Body of pancreas (tissue), 4 donors: ENCODE measurements at regions not wholly inside any gene's neighbourhood (a gene's known extent, or its start where the extent isn't known, plus 50 kb on each side); places are given as distances from the start of the nearest gene placed in this dataset.

Source experiments
- ATAC-seq: fragments of 150-250 bp; one replicate; pipeline ENCODE4 v1.9.1; 2016
- DNase-seq, 4 donors: peaks; one replicate each; pipeline ENCODE4 v3.0.0-alpha.2; 2019
- H3K27ac ChIP-seq, 4 donors: fragments of 200-600 bp; sonication (generic); 1 replicate in 3 of 4; 2 replicates in 1 of 4; pipeline versions ENCODE4 v1.5.1 to v1.6.1; 2016 to 2019; ENCODE audit warnings: mild to moderate bottlenecking in 1 of 4, mixed read lengths in 1 of 4, moderate library complexity in 1 of 4
- H3K27me3 ChIP-seq, 2 donors: fragments of 200-600 bp; sonication (generic); one replicate each; pipeline ENCODE4 v1.6.0; 2016; ENCODE audit warnings: mild to moderate bottlenecking in 1 of 2
- H3K36me3 ChIP-seq, 2 donors: fragments of 200-600 bp; sonication (generic); replicated peaks in 1 of 2; 2 replicates each; pipeline ENCODE4 v1.5.1; 2016; ENCODE audit warnings: low read depth in 2 of 2; ENCODE audit not compliant: insufficient read depth in 1 of 2
- H3K4me1 ChIP-seq: fragments of 200-600 bp; sonication (generic); one replicate; pipeline ENCODE4 v1.6.0; 2016
- H3K4me3 ChIP-seq, 2 donors: fragments of 200-600 bp; sonication (generic); 1 replicate in 1 of 2; 2 replicates in 1 of 2; pipeline ENCODE4 v1.5.1; 2016 to 2019
- H3K9me3 ChIP-seq, 3 donors: fragments of 200-600 bp; sonication (generic); 1 replicate in 2 of 3; 2 replicates in 1 of 3; pipeline ENCODE4 v1.5.1; 2016
- POLR2A ChIP-seq, 3 donors: fragments of 450-650 bp; IDR thresholded peaks; one replicate each; pipeline ENCODE4 v1.6.1; 2016; ENCODE audit warnings: antibody characterized with exemption in 3 of 3, mild to moderate bottlenecking in 2 of 3
- WGBS, 2 donors: methylation state at CpG; one replicate each; pipeline ENCODE4 v1.1.5; 2017; 5-methylcytosine and 5-hydroxymethylcytosine counted together
- intact Hi-C: fragments of 100-400 bp; cut with DNase I; formaldehyde crosslinking; loops from one replicate; pipeline ENCODE4 v1.15.1; 2023
- TF ChIP-seq, protein P1 (sequence below), 7 experiments: fragments of 450-650 bp in 4 of 7; fragments of 200-600 bp in 3 of 7; sonication (generic) in 3 of 7; IDR thresholded peaks; one replicate each; pipeline ENCODE4 v1.5.1; 2016 to 2019; ENCODE audit warnings: antibody characterized with exemption in 7 of 7

DNA sequence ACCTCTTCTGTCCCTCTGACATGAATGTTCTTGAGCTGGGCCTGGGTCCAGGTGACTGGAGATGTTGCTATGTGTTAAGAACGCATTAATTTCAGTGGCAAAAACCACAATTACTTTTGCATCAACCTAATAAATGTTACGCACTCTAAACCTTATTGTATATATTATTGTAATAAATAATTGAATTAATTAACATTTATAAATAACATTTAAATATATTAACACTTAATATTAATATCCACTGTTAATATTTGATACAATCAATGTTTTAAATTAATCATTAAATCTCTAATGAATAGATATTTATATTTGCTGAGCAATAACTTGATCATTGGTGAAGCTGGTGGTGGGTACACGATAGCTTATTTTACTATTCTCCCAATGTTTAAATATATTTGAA, 97.4 kb downstream of the KCNF1 start:
- H3K27ac ChIP-seq = no peak overlapping the region
- intact Hi-C loops = no loop called here
- no peaks in the 10 kb centered on the region for H3K36me3 ChIP-seq
- TF ChIP-seq, protein P1, sequence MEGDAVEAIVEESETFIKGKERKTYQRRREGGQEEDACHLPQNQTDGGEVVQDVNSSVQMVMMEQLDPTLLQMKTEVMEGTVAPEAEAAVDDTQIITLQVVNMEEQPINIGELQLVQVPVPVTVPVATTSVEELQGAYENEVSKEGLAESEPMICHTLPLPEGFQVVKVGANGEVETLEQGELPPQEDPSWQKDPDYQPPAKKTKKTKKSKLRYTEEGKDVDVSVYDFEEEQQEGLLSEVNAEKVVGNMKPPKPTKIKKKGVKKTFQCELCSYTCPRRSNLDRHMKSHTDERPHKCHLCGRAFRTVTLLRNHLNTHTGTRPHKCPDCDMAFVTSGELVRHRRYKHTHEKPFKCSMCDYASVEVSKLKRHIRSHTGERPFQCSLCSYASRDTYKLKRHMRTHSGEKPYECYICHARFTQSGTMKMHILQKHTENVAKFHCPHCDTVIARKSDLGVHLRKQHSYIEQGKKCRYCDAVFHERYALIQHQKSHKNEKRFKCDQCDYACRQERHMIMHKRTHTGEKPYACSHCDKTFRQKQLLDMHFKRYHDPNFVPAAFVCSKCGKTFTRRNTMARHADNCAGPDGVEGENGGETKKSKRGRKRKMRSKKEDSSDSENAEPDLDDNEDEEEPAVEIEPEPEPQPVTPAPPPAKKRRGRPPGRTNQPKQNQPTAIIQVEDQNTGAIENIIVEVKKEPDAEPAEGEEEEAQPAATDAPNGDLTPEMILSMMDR (IDR thresholded peaks at IDR 0.05) = no peak
- no peak for TF ChIP-seq POLR2A (IDR thresholded peaks at IDR 0.05)
- WGBS, 2 donors = 86 to 95% methylated on average over 3 of the region's 3 CpGs
- no peak for DNase-seq
- no peak overlapping the region for H3K4me3 ChIP-seq
- no peaks in the 10 kb centered on the region for H3K27me3 ChIP-seq
- peaks cover 3% of the 10 kb centered on the region for H3K4me1 ChIP-seq
- no peaks in the 10 kb centered on the region for H3K9me3 ChIP-seq
- ATAC-seq = no peak

DNA sequence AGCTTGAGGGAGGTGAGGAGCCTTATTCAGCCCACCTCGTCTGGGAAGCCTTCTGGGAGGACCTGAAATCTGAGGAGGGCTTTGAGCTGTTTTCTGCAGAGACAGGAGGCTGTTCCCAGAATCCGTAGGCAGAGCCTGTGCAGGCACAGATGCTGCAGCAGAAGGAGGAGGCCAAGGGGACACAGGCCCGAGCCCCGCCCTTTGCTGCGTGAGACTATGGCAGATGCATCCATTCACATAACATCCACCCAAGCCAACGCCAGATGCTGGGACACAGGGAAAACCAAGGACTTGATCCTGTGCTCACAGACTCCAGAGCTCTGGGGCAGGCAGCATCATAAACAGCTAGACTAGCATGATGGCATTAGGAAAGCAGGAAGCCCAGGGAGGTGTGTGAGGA, 98.2 kb downstream of the KCNF1 start:
- Histone ChIP-seq H3K36me3 (no peaks in the 10 kb centered on the region), H3K27me3 (no peaks in the 10 kb centered on the region), H3K9me3 (no peaks in the 10 kb centered on the region), H3K27ac (no peak overlapping the region), H3K4me3 (no peak overlapping the region), H3K4me1 (peaks cover 3% of the 10 kb centered on the region)
- TF ChIP-seq, protein P1 (IDR thresholded peaks at IDR 0.05) = no peak
- no peak for TF ChIP-seq POLR2A (IDR thresholded peaks at IDR 0.05)
- WGBS, 2 donors = 80% methylated on average over 6 of the region's 6 CpGs; no CpG with 5 or more reads in 1 of the 2 donors
- DNase-seq (no peak), ATAC-seq (no peak)
- intact Hi-C loops = no loop called here

DNA sequence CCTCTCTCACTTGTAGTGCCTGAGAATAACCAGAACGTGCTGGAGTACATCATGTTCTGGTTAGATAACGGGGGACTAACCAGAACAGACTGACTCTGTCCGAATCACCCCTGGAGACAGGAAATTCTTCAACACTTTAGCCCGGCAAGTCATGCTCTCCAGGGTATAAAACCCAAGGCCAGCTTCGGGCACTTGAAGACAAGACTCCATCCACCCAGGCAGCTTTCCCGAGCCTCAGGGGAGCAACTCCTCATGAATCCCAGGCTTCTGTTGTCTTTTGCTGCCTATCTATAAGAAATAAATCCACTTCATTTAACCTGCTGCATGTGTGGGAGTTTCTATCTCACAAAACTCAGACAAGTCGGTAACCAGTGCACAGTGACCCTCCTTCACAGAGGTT, 99.6 kb downstream of the KCNF1 start:
- H3K4me3 ChIP-seq = no peak overlapping the region
- intact Hi-C loops = no loop called here
- WGBS, 2 donors = 89 to 95% methylated on average over 7 of the region's 7 CpGs
- H3K9me3 ChIP-seq = no peaks in the 10 kb centered on the region
- no peaks in the 10 kb centered on the region for H3K36me3 ChIP-seq
- DNase-seq (no peak), ATAC-seq (no peak)
- H3K27ac ChIP-seq = no peak overlapping the region
- H3K27me3 ChIP-seq = no peaks in the 10 kb centered on the region
- no peak for TF ChIP-seq POLR2A (IDR thresholded peaks at IDR 0.05)
- TF ChIP-seq, protein P1 (IDR thresholded peaks at IDR 0.05) = no peak
- peaks cover 3% of the 10 kb centered on the region for H3K4me1 ChIP-seq

DNA sequence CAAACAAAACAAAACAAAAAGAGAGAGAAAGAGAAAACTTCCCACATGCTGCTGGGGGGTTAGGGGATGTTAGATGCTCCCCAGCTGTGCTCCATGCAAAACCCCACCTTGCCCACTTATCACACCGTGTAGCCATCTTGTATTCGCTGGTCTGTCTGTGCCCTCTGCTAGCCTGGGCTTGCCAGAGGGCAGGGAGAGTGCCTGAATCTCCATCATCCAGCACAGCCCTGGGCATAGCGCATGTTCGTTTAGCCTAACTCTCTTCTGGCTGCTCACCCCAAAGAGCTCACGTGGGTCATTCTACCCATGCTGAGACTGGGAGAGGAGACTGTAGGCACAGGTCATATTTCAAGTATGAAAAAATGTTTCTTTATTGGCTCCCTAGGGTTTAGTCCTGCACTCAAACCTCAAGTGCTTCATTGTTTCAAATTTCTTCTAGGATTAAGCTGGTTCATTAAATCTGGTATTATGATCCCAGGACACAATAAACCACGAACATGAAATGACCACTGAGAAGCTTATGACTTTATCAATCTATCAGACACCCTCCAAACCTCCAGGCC, 100.5 kb downstream of the KCNF1 start:
- no peak for TF ChIP-seq POLR2A (IDR thresholded peaks at IDR 0.05)
- TF ChIP-seq, protein P1 (IDR thresholded peaks at IDR 0.05) = no peak
- Histone ChIP-seq H3K9me3 (no peaks in the 10 kb centered on the region), H3K36me3 (no peaks in the 10 kb centered on the region), H3K27me3 (no peaks in the 10 kb centered on the region), H3K4me3 (no peak overlapping the region), H3K27ac (no peak overlapping the region), H3K4me1 (peaks cover 3% of the 10 kb centered on the region)
- DNase-seq (no peak), ATAC-seq (no peak)
- intact Hi-C loops = no loop called here
- 72 to 91% methylated on average over 6 of the region's 6 CpGs for WGBS, 2 donors

DNA sequence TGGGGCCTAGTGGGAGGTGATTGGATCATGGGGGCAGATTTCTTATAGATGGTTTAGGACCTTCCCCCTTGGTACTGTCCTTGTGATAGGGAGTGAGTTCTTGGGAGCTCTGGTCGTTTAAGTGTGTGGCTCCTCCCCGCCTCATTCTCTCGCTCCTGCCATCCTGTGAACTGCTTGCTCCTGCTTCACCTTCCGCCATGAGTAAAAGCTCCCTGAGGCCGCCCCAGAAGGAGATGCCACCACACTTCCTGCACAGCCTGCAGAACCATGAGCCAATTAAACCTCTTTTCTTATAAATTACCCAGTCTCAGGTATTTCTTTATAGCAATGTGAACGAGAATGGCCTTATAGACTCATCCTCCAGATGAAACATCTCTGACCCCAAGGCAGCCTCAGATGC, 101.5 kb downstream of the KCNF1 start:
- Histone ChIP-seq H3K27me3 (no peaks in the 10 kb centered on the region), H3K9me3 (no peaks in the 10 kb centered on the region), H3K27ac (no peak overlapping the region), H3K36me3 (no peaks in the 10 kb centered on the region), H3K4me1 (peaks cover 3% of the 10 kb centered on the region), H3K4me3 (no peak overlapping the region)
- intact Hi-C loops = no loop called here
- WGBS, 2 donors = 83 to 92% methylated on average over 6 of the region's 6 CpGs
- DNase-seq (no peak), ATAC-seq (no peak)
- TF ChIP-seq POLR2A (IDR thresholded peaks at IDR 0.05) = no peak
- TF ChIP-seq, protein P1 (IDR thresholded peaks at IDR 0.05) = no peak
